ENCODE measurements at regions not wholly inside any gene's neighbourhood (a gene's known extent, or its start where the extent isn't known, plus 50 kb on each side); places are given as distances from the start of the nearest gene placed in this dataset.

GRCh38 chr9:93828331-93829097 lies 126.6 kb downstream of the BARX1 start:
- TF ChIP-seq CTCF (IDR thresholded peaks at IDR 0.05 in 2 of 3, conservative IDR thresholded peaks at IDR 0.05 in 1 of 3; ENCODE audit: control insufficient read depth in 2 of 3, extremely low read depth in 1 of 3, insufficient read depth in 1 of 3, low read depth in 3 of 3, low read length in 3 of 3) (no peak), POLR2A (IDR thresholded peaks at IDR 0.05; ENCODE audit: low read depth, low read length) (no peak), CBX3 (IDR thresholded peaks at IDR 0.05; ENCODE audit: borderline replicate concordance, low read depth) (no peak), MAX (IDR thresholded peaks at IDR 0.05; ENCODE audit: low read depth, low read length) (no peak), POLR2AphosphoS5 (IDR thresholded peaks at IDR 0.05; ENCODE audit: low read length) (no peak), EZH2 (IDR thresholded peaks at IDR 0.05; ENCODE audit: borderline replicate concordance, control insufficient read depth, low read depth, low read length) (no peak), IKZF1 (conservative IDR thresholded peaks at IDR 0.05) (no peak), ZZZ3 (IDR thresholded peaks at IDR 0.05; ENCODE audit: control insufficient read depth, insufficient read length, low read depth) (no peak), HCFC1 (IDR thresholded peaks at IDR 0.05; ENCODE audit: low read length) (no peak), RELA (IDR thresholded peaks at IDR 0.05; ENCODE audit: borderline replicate concordance, partially characterized antibody) (no peak), TCF12 (IDR thresholded peaks at IDR 0.05; ENCODE audit: low read depth, low read length) (no peak), ZNF274 (IDR thresholded peaks at IDR 0.05; ENCODE audit: insufficient read depth, insufficient read length) (no peak)
